Stimulated activated CD8-positive, alpha-beta memory T cell treated with anti-CD3 and anti-CD28 coated beads, Interleukin-12 subunit alpha, Interleukin-12 subunit beta, amount 100 ng/mL, for 4 hours (primary cell): ENCODE measurements at regions not wholly inside any gene's neighbourhood (a gene's known extent, or its start where the extent isn't known, plus 50 kb on each side); places are given as distances from the start of the nearest gene placed in this dataset.

Experiments
- DNase-seq: peaks from one replicate; pipeline ENCODE4 v3.0.0-alpha.2; 2020; ENCODE audit warnings: low read depth

- no peak for DNase-seq
Observed at GRCh38 chr1:65486613-65487012, 66.1 kb downstream of the LEPR start.

- no peak for DNase-seq
Observed at GRCh38 chr1:65489481-65489880, 69.0 kb downstream of the LEPR start.

GRCh38 chr1:65490231-65491009, 70.0 kb downstream of the LEPR start:
- DNase-seq: no peak

- no peak for DNase-seq
Observed at GRCh38 chr1:65491472-65491871, 71.0 kb downstream of the LEPR start.

- no peak for DNase-seq
Observed at GRCh38 chr1:65493802-65494201, 73.3 kb downstream of the LEPR start.

- DNase-seq: no peak
Observed at GRCh38 chr1:65494671-65495070, 74.2 kb downstream of the LEPR start.

GRCh38 chr1:65495137-65495536, 74.7 kb downstream of the LEPR start:
- DNase-seq: no peak

GRCh38 chr1:65497256-65497830, 76.9 kb downstream of the LEPR start:
- DNase-seq: no peak

GRCh38 chr1:65503427-65503826, 83.0 kb downstream of the LEPR start:
- DNase-seq: no peak

GRCh38 chr1:65504263-65504662, 83.8 kb downstream of the LEPR start:
- DNase-seq: no peak

- DNase-seq: no peak
Observed at GRCh38 chr1:65505547-65506300, 85.3 kb downstream of the LEPR start.

- DNase-seq: no peak
Observed at GRCh38 chr1:65508051-65508450, 87.6 kb downstream of the LEPR start.

GRCh38 chr1:65509912-65510680, 89.6 kb downstream of the LEPR start:
- DNase-seq: no peak

- no peak for DNase-seq
Observed at GRCh38 chr1:65510961-65511360, 90.5 kb downstream of the LEPR start.

- DNase-seq: no peak
Observed at GRCh38 chr1:65512383-65512782, 91.9 kb downstream of the LEPR start.

- DNase-seq: no peak
Observed at GRCh38 chr1:65512967-65513780, 92.7 kb downstream of the LEPR start.

- no peak for DNase-seq
Observed at GRCh38 chr1:65514041-65514440, 93.6 kb downstream of the LEPR start.

GRCh38 chr1:65524931-65525265, 104.4 kb downstream of the LEPR start:
- DNase-seq: no peak

- no peak for DNase-seq
Observed at GRCh38 chr1:65525266-65526048, 105.0 kb downstream of the LEPR start.

GRCh38 chr1:65526049-65526556, 105.6 kb downstream of the LEPR start:
- DNase-seq: no peak

GRCh38 chr1:65527190-65527589, 106.7 kb downstream of the LEPR start:
- no peak for DNase-seq
